ENCODE measurements at regions not wholly inside any gene's neighbourhood (a gene's known extent, or its start where the extent isn't known, plus 50 kb on each side); places are given as distances from the start of the nearest gene placed in this dataset.

- POLR2A ChIA-PET = no interaction called here
- Histone ChIP-seq H3K27ac (ENCODE audit: insufficient read depth, low read depth, low read length) (no peak overlapping the region), H3K27me3 (ENCODE audit: control insufficient read depth in 2 of 2, insufficient read depth in 2 of 2, low read length in 2 of 2) (no peaks in the 10 kb centered on the region), H3K9ac (replicated peaks; ENCODE audit: extremely low read depth, insufficient read depth, low read length) (no peak overlapping the region), H3K9me1 (replicated peaks; ENCODE audit: control insufficient read depth, extremely low read depth, insufficient read depth, low read length) (no peaks in the 10 kb centered on the region), H3K79me2 (ENCODE audit: control insufficient read depth, insufficient read depth, low read length) (no peaks in the 10 kb centered on the region), H3K4me2 (ENCODE audit: insufficient read depth, low read length) (no peak overlapping the region), H3K4me3 (replicated peaks in 1 of 3; ENCODE audit: insufficient read depth in 1 of 3, low read depth in 1 of 3, low read length in 3 of 3) (no peak overlapping the region), H3K36me3 (ENCODE audit: control insufficient read depth in 2 of 2, extremely low read depth in 1 of 2, insufficient read depth in 2 of 2, low read length in 2 of 2) (no peaks in the 10 kb centered on the region), H3K9me3 (replicated peaks; ENCODE audit: control insufficient read depth, insufficient read depth, low read length) (peaks cover 6% of the 10 kb centered on the region), H3K4me1 (ENCODE audit: control insufficient read depth, extremely low read depth, insufficient read depth, low read length) (no peaks in the 10 kb centered on the region), H4K20me1 (replicated peaks; ENCODE audit: control insufficient read depth, extremely low read depth, insufficient read depth, low read length) (no peaks in the 10 kb centered on the region), H2AFZ (ENCODE audit: low read depth, low read length) (no peak overlapping the region)
- dilution Hi-C loops (cut with MboI; ENCODE audit: extremely low pct_ligation_motif_present, low sequenced_read_pairs) (no loop called here), intact Hi-C loops (cut with micrococcal nuclease) (no loop called here)
- BruUV-seq (replicated peaks) = no TSS peak
- TF ChIP-seq CTCF (IDR thresholded peaks at IDR 0.05; ENCODE audit: extremely low read depth in 1 of 2, insufficient read depth in 1 of 2, low read depth in 1 of 2, low read length in 2 of 2) = no peak
- no peak for TF ChIP-seq POLR2A (IDR thresholded peaks at IDR 0.05; ENCODE audit: low read depth, low read length)
- TF ChIP-seq POLR2AphosphoS5 (IDR thresholded peaks at IDR 0.05; ENCODE audit: insufficient read depth, low read depth, low read length) = no peak
- TF ChIP-seq GATA2 (IDR thresholded peaks at IDR 0.05; ENCODE audit: insufficient read depth, insufficient read length, low read depth, low read length) = no peak
- no peak for TF ChIP-seq FOS (IDR thresholded peaks at IDR 0.05; ENCODE audit: borderline replicate concordance, insufficient read depth, low read length)
- TF ChIP-seq MYC (IDR thresholded peaks at IDR 0.05; ENCODE audit: low read depth, low read length) = no peak
- TF ChIP-seq MAX (IDR thresholded peaks at IDR 0.05; ENCODE audit: insufficient read depth, insufficient read length) = no peak
- no peak for TF ChIP-seq EZH2 (IDR thresholded peaks at IDR 0.05; ENCODE audit: borderline replicate concordance, low read depth, low read length, severe bottlenecking)
- no peak for TF ChIP-seq JUN (IDR thresholded peaks at IDR 0.05; ENCODE audit: borderline replicate concordance, insufficient read depth, insufficient read length, low read depth)
- DNase-seq (ENCODE audit: low read depth, low spot score) = no peak
- FAIRE-seq = no peak
- CTCF ChIA-PET = no interaction called here
Measured at GRCh38 chr20:12682613-12683012, 326.2 kb upstream of the SPTLC3 start.
